GM19238 (cell line): ENCODE measurements at regions not wholly inside any gene's neighbourhood (a gene's known extent, or its start where the extent isn't known, plus 50 kb on each side); places are given as distances from the start of the nearest gene placed in this dataset.
"Not testable (repeated sequence)": the region's sequence is repeated elsewhere in the genome, so short reads cannot be mapped to it uniquely, and the experiment has no call there.

Experiments
- DNase-seq: peaks from one replicate; pipeline ENCODE4 v3.0.0; 2011; ENCODE audit warnings: low spot score; ENCODE audit not compliant: insufficient read length

DNA sequence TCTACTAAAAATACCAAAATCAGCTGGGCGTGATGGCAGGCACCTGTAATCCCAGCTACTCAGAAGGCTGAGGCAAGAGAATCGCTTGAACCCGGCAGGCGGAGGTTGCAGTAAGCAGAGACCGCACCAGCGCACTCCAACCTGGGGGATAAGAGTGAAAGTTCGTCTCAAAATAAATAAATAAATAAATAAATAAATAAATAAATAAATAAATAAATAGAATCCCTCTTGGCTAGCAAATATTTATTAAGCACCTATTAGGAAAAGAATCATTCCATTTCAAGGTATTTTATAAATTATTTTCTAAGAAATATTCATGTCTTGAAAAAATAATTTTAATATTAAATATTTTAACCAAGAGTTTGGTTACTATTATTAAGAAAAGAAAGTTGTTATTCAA, 1539.2 kb upstream of the SLC10A2 start:
- not testable (repeated sequence) for DNase-seq

DNA sequence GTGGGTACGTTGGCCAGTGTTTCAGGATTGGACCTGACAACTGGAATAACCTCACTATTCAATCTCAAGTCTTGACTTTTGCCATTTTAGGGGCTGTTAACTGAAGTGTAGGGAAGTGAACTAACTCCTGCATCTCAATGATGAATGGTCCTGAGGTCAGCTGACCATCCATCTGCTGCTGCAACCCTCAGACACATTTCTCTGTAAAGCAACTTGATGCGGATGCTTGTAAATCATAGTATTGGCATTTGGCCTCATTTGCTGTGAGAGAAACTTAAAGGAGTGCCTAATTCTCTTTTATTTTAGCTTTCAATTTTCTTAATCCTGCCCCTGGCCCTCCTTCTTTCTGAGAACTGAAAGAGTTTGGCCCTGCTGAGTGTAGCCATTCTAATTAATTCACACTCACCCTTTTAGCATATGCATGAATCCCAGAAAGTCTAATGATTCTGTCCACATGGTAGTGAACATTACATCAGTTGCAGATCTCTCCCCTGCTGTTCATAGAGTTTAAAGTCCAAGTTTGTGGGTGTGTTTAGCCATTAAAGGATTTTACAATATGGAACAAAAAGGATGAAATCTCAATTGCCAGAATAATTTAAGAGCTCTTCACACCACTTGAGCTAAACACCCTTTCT, 1531.4 kb upstream of the SLC10A2 start:
- DNase-seq = no peak

DNA sequence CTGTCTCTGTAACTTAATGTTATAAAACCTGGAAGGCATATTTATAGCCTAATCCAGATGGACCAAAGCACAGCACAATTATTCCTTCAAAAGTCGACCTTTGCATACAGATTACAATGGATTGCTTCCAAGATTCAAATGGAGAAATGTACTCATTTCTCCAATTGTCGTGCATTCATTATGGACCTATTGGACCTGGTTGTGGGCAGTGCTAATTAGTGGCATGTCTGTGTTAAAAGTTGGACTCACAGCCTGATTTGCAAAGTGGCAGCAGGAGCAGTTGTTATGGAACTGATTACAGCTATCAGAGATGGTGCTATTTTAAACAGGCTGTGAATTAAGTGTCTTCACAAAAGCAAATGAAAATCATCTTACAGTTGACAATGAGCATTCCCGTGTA, 1529.3 kb upstream of the SLC10A2 start:
- DNase-seq = no peak

DNA sequence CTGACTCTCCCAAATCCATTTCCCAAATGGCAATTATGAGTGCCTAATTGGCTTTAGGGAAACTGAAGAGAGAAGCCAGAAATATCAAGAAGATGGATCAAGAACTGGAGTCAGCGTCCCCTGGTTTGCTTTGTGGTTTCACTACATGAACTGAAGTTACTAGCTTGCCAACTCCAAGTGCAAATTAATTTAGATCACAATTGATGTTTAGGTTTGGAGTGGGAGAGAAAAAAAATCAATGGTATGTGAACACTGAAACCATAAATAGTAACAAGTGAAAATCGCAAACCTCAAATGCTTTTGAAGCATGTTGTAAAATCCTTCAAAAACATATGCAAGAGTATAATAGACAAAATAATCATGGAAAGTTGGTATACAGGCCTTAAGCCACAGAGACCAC, 1528.6 kb upstream of the SLC10A2 start:
- no peak for DNase-seq

DNA sequence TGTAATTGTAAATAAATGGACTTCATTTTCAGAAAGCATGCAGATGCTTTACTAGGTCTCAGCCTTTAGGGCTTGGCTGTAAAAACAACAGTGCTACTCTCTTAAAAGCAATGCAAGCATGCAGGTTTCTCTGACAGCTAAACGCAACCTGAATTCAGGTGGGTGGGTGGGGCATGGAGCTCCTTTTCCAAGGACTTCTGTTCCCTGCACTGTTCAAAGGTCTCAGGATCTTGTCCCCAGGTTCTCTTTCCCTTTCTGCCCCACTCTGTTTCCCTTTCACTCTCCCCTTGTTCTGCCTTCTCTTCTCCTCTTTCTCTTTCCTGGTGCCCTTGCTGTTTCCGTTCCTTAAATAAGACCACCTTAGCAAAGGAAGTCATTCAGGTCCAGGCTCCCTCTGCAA, 1527.5 kb upstream of the SLC10A2 start:
- DNase-seq = no peak

DNA sequence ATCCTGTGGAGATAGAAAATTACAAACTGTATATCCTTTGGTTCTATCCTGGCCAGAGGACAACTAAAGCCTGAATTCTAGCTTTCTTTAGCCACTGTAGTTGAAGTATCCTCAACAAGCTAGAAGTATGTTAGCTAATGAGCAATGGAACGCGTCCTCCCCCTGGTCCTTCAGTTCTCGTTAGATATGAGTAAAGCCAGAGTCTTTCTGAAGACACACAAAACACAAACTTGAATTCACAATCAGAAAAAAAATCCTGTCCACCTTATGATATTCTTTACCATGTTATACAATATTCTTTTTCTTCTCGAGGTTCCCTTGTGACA, 1527.0 kb upstream of the SLC10A2 start:
- no peak for DNase-seq

DNA sequence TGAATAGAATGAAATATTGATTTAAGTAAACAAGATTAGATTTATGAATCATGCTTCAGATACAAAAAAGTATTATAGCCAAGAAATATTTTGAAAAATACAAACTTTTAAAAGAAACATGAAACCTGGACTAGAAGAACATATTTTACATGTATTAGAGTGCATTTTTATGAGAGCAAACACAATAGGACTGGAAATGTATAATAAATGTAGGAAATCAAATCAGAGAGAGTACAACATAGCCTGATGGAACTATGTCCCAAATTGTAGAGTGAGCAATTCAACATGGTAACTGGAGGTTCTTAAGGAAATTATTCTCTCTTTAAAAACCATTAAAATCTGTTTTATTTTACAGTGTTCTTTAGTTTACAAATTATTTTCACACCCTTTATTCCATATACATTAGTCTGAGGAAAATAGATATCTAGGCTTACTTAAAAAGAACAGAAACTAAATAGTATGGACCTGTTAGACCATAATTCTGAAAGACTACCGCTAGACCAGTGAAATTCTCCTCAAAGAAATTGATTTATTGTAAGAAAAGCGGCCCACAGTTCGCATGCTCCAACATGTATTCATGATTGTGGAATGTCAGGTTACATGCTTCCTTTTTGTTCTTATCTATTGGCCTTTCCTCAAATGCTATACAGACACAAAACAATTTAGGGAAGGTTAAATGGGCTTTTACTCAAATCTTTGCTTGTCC, 1526.5 kb upstream of the SLC10A2 start:
- no peak for DNase-seq

DNA sequence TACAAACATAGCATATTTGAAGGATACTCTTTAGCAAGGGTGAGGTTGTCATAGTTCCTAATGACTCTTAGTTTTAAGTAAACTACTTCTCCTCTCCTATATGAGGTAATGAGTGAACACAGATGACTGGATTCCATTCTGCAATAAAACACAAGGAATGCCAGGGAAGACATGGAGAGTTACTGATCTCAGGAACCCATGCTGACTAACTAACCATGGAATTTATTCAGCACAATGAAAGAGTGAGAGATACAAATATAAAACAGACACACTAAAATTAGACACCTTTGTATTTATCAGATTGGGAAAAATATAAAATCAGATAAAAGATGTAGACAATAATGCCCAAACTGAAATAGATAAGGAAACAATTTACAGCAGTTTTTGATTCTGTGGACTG, 1525.9 kb upstream of the SLC10A2 start:
- DNase-seq = no peak

DNA sequence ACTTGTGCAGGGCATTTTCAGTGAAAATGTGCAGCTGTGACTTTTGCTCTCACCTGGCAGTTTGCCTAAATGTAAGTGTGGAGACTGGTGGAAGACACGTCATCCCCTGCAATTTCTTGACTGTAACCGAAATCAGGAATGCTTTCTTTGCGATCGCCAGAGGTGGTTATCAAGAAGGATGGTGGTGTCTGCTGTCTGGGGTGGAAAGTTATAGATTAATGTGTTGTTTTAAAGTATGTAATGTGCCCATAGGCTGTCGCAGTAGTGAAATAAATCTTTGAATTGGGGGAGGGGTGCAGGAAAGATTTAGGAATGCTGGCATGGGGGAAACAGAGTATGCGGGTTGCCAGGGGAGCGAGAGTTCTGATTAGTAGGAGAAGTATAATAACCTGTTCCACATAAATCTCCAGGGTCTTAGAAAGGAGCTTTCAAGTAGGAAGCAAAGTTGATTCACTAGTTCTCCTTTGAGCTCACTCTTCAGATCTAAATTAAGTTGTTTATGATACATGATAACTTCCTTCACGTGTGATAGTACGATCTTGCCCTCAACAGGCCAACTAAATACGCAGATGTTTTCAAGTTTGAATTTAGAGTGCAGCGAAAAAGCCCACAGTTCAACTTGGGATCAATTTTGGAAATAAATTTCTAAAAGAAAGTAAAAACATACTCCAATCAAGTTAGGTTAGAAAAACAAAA, 1520.0 kb upstream of the SLC10A2 start:
- no peak for DNase-seq

DNA sequence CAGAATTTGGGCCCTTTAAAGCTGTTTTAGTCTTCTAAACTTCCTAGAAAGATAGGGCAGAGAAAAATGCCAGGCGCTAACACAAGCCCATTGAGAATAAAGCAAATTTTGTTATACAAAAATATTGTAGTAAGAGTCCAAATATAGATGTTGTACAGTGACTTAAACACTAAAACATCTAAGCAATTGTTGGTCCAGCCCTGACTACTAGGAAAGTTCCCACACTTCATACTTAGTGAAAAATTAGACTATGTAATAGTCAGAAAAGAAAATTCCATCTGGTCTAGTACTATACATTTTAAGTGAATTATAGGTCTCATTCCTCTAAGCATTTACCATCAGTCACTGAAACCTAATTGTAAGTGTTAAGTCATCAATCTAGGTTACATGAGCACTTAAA, 1518.3 kb upstream of the SLC10A2 start:
- DNase-seq = no peak

DNA sequence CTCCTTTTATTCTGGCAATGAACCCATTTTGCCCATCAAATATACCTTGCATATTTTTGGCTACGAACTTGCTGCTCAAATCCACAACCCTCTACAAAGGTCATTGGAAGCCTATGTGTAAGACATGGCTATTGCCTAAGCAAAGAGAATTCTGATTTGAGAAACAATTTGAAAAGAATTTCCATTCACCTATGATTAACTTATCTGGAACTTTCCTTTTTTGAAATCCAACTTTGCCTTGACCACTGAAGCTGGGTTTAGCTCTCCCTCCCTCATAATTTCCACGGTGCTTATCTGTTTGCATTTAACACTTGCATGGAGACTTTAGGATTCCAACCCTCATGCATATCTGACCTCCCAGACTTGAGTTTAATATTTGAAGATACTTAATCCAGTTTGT, 1514.7 kb upstream of the SLC10A2 start:
- DNase-seq = no peak

DNA sequence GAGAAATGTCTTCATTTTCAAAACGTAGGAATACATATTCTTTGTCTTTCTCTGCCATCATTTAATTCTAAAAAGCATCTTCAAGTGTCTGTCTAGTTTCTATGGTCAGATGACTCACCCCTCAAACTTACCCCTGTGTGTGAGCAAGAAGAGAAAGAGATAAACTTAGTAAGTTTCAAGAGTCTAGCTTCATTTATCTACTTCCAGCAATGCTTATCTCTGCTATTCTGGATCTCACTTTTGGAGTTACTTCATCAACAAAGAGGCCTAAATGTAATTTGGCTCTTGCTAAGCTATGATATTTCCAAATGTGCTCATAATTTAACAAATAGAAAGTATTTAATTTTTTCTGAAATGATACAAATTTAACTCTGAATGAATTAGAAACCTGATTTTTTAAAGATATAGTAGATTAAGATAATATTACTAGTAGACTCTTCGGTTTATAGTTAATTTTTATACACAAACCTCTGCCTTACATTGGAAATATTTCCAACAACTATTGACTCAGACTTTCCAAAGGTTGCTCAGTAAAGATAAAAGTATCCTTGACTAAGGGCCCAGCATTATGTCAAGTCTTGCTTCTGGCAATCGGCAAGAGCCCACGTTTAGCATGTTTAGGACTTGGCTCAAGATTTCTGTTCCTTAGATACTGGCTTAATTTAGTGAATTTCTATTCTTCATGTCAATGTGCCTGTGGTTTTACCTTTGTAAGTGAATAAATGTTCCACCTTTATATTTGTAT, 1511.0 kb upstream of the SLC10A2 start:
- no peak for DNase-seq

DNA sequence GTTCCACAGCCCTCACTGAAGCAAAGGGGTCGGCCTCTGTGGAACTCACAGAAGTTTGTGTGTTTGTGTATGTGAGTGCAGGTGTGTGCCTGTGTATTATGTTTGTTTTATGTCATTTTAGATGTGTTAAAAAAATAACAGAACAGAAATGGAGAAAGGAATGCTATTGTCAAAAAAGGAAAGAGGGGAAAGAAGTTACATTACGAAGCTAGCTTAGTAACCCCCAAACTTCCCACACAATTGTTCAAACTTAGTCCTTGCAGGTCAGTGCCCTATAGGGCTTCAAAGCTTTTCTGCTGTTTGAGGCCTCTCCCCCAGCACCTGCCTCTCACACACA, 1505.6 kb upstream of the SLC10A2 start:
- DNase-seq = no peak

DNA sequence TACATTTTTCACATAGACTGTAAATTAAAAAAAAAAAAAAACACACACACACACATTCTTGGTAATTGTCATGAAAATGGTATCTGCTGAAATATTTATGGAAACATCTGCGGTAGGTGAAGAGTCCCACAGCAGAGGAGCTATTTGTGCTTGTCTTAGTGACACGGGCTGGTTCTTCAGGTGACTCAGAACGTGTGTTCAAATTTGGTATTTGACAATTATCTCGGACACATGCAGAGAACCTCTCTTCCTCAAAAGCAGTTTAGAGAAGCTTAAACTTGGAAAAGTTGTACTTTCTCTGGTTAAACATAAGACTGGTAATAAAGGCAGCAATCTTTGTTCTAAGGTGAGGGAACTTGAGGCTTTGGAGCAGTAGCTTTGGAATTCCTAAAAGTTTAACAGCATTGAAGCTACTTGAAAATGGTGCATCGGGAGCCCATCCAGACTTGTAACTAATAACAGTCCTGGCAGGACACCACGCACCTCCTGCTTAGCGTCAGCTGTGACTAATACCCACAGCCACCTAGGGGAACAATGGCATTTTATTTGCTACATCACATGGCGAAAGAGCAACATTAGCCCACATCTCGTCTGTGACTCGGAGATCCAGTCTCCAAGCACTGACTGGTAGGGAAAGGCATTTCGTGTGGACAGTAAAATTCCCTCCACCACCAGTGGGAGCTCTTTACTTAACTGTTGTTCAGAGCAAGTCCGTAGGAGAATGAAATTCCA, 1505.1 kb upstream of the SLC10A2 start:
- no peak for DNase-seq

DNA sequence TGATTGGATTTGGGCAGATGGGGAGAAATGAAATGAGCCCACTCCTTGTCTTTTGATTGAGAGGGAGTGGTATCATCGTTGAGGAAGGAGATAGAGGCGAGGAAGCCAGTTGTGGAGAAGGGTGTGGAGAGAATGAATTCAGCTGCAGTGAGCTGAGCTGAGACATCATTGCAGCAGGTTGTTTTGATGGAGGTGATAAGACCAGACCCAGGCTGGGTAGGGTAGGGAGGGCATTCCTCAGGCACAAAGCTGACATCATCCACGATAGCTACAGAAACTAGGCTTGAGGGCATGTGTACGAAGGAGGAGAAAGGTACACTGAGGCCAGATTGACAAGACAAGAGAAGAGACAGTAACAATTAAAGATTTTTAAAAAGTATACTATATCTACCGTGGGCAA, 1500.9 kb upstream of the SLC10A2 start:
- no peak for DNase-seq

DNA sequence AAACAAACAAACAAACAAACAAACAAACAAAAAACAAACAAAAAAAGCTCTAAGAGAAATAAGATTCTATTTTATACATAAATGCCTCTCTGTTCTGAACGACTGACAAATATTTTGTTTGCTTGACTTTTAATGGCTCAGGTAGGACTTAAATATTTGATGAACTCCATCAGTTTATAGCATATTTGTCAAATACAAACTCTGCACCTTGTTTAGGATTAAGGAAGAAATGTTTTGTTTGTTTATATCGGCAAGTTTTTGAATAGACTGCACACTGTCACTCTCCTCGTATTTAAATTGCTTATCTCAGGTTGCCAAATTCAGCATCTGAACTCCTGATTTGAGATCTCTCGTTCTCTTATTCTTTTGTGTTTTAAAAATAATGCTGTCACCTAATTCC, 1499.7 kb upstream of the SLC10A2 start:
- no peak for DNase-seq

DNA sequence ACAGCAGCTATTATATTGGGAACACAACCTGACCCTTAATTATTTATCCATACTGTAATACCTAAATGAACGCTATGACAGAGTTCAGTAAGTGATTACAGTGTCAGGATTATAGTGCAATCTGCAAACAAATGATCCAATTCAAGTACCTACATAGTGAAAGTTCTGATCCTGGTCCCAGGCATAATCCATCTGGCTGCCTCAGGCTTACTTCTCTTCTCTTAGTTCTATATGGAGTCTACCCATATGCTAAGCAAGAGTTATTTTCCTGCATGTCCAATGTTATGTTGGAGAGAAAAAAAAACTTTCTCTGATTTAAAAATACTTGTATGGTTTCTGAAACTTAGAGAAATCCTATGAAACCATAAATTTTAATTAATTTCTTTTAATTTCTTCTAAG, 1487.7 kb upstream of the SLC10A2 start:
- DNase-seq = no peak

DNA sequence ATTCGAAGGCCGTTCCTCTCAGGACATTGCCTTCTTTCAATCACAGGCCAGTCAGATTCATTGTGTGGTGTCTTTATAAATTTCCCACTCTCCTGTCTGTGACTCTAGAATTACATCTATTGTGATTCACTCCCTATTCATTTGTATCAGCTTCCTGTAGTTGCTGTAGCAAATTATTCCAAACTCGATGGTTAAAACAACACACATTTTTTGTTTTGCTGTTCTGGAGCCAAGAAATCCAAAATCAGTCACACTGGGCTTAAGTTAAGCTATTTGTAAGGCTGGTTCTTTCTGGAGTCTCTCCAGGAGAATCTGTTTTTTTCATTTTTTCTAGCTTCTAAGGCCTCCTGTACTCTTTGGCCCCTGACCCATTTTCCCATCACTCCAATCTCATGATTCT, 1487.0 kb upstream of the SLC10A2 start:
- DNase-seq = no peak

DNA sequence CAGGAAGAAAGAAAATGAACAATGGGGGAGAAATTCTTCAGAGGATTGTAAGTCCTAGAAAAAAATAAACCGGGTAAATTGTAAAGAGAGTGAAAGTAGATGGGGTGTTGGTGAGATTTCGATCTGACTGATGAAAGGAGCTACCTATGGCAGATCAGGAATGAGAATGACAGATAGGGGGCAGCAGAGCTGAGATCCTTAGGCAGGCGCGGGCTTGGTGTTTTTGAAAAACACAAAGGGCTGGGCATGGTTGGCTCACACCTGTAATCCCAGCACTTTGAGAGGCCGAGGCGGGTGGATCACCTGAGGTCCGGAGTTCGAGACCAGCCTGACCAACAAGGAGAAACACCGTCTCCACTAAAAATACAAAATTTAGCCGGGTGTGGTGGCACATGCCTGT, 1468.6 kb upstream of the SLC10A2 start:
- no peak for DNase-seq

DNA sequence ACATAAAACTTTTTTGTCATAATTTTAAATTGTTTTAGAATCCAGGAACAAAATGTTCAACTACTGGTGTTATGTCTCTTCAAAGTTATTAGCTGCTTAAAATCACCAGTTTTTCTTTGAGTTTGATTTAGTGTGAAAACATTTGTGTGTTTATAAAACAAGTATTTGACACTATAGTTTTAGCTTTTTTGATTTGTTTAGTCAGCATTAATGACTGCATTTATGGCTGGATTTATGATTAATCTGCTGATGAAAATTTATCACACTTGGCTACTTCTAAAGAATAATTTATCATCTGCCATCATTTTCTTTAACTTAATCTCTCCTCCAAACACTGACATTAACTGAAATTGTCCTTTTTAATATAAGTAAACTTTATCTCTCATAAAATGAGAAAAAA, 1465.9 kb upstream of the SLC10A2 start:
- no peak for DNase-seq

DNA sequence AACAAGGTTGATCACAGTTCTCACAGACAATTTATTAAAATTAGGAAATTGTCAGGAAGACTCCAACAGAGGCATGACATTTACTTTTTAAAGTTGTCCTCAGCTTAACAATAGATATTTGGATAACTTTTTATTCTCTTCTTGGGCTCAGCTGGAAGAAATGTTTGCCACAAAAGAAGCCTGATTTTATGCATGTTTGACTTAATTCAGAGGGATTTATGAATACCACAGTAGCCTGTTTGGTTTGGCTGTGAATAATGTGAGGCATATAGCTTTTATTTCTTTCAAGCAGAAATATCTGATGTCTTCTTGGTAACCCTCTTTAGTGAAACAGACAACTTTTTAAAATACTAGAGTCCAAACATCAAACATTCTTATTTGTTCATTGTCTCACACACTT, 1464.5 kb upstream of the SLC10A2 start:
- DNase-seq = no peak

DNA sequence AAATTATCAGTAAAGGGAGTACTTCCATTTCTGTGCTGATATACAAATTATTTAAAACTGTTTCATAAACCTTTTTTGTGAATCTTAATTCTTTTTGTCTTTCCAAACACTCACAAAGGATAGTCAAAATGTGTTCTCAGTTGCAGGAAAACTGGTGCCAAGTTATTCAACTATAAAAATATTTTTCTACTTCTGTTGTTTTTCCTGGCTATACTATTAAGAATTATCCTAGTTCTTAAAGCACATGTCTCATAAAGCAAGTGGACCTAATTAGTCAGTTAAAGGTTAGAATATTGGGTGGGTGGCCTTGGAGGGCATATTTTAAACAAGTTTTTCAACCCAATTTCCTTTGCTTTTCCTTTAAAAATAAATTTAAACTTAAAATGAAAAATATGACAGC, 1460.3 kb upstream of the SLC10A2 start:
- no peak for DNase-seq
